Natural killer cell (primary cell): ENCODE measurements at regions not wholly inside any gene's neighbourhood (a gene's known extent, or its start where the extent isn't known, plus 50 kb on each side); places are given as distances from the start of the nearest gene placed in this dataset.

Experiments
- ATAC-seq, 3 donors: fragments of 150-1000 bp in 2 of 3; fragments of 200-7000 bp in 1 of 3; cut with Tn5 transposase; 1 replicate in 1 of 3; 2 replicates in 2 of 3; pipeline ENCODE4 v1.10.0; 2021; ENCODE audit warnings: mild to moderate bottlenecking in 2 of 3, moderate library complexity in 2 of 3
- DNase-seq, 2 donors: peaks; one replicate each; pipeline versions ENCODE4 v3.0.0 to v3.0.0-alpha.2; 2013 to 2021; ENCODE audit warnings: mixed read lengths in 1 of 2
- H3K27ac ChIP-seq: one replicate; pipeline ENCODE4 v1.5.1; 2013; ENCODE audit warnings: mild to moderate bottlenecking, low read length
- H3K27me3 ChIP-seq: one replicate; pipeline ENCODE4 v1.6.1; 2013; ENCODE audit warnings: low read length; ENCODE audit not compliant: control insufficient read depth, insufficient read depth
- H3K36me3 ChIP-seq: one replicate; pipeline ENCODE4 v1.6.1; 2013; ENCODE audit warnings: low read length; ENCODE audit not compliant: control insufficient read depth, insufficient read depth
- H3K4me1 ChIP-seq: one replicate; pipeline ENCODE4 v1.6.1; 2013; ENCODE audit warnings: low read length; ENCODE audit not compliant: control insufficient read depth, insufficient read depth
- H3K4me3 ChIP-seq: one replicate; pipeline ENCODE4 v1.5.1; 2013; ENCODE audit warnings: low read length
- H3K9me3 ChIP-seq: one replicate; pipeline ENCODE4 v1.6.1; 2013; ENCODE audit warnings: low read length; ENCODE audit not compliant: control insufficient read depth, insufficient read depth
- H3K27ac Mint-ChIP-seq, 2 donors: one replicate each; pipeline ENCODE4 v1.8.0; 2022; ENCODE audit warnings: mild to moderate bottlenecking in 2 of 2, mixed read lengths in 2 of 2, moderate library complexity in 1 of 2
- H3K27me3 Mint-ChIP-seq, 2 donors: one replicate each; pipeline ENCODE4 v1.8.0; 2022; ENCODE audit warnings: low read depth in 2 of 2, mixed read lengths in 2 of 2
- H3K36me3 Mint-ChIP-seq: one replicate; pipeline ENCODE4 v1.8.0; 2022; ENCODE audit warnings: mixed read lengths
- H3K4me1 Mint-ChIP-seq, 2 donors: one replicate each; pipeline ENCODE4 v1.8.0; 2022; ENCODE audit warnings: mixed read lengths in 2 of 2
- H3K4me3 Mint-ChIP-seq: one replicate; pipeline ENCODE4 v1.8.0; 2022; ENCODE audit warnings: mild to moderate bottlenecking, moderate library complexity, mixed read lengths
- H3K9me3 Mint-ChIP-seq, 2 donors: one replicate each; pipeline ENCODE4 v1.8.0; 2022; ENCODE audit warnings: mixed read lengths in 2 of 2
- WGBS: methylation state at CpG from one replicate; pipeline ENCODE4 v1.1.7; 2013; ENCODE audit warnings: missing lambda C conversion rate; ENCODE audit not compliant: insufficient coverage; 5-methylcytosine and 5-hydroxymethylcytosine counted together
- intact Hi-C: fragments of 100-400 bp; cut with micrococcal nuclease; formaldehyde crosslinking; loops from one replicate; pipeline ENCODE4 v1.14.2; 2022
- TF ChIP-seq, protein P1 (sequence below): fragments of 200-600 bp; IDR thresholded peaks from one replicate; pipeline ENCODE4 v1.8.0; 2022; ENCODE audit warnings: antibody characterized with exemption

DNA sequence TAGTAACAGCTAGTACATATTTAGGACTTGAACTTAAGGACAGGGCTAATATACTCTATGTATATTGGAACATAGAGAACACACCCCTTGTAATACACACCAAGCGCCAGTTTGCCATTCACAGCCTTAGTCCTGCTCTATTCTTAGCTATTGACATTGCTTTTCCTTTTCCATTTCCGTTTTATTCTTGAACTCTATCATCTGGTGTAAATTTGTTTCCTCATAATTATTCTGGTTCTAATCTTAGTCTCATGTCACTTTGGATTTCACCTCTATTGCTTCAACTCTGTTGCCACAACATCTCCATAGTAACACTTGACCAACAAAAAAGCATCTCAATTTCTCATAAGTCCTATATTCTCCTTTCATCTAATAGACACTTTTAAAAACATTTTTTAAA is 225.7 kb downstream of the PHLDA1 start:
- no peaks in the 10 kb centered on the region for H3K4me1 Mint-ChIP-seq
- Histone ChIP-seq H3K4me1 (no peaks in the 10 kb centered on the region), H3K9me3 (no peaks in the 10 kb centered on the region), H3K4me3 (no peak overlapping the region), H3K27ac (no peak overlapping the region), H3K27me3 (no peaks in the 10 kb centered on the region), H3K36me3 (no peaks in the 10 kb centered on the region)
- WGBS = 72% methylated on average over 2 of the region's 2 CpGs
- no peak overlapping the region for H3K4me3 Mint-ChIP-seq
- H3K27me3 Mint-ChIP-seq = peaks cover 11 to 20% of the 10 kb centered on the region in 2 donors
- H3K27ac Mint-ChIP-seq = no peak overlapping the region
- TF ChIP-seq, protein P1, sequence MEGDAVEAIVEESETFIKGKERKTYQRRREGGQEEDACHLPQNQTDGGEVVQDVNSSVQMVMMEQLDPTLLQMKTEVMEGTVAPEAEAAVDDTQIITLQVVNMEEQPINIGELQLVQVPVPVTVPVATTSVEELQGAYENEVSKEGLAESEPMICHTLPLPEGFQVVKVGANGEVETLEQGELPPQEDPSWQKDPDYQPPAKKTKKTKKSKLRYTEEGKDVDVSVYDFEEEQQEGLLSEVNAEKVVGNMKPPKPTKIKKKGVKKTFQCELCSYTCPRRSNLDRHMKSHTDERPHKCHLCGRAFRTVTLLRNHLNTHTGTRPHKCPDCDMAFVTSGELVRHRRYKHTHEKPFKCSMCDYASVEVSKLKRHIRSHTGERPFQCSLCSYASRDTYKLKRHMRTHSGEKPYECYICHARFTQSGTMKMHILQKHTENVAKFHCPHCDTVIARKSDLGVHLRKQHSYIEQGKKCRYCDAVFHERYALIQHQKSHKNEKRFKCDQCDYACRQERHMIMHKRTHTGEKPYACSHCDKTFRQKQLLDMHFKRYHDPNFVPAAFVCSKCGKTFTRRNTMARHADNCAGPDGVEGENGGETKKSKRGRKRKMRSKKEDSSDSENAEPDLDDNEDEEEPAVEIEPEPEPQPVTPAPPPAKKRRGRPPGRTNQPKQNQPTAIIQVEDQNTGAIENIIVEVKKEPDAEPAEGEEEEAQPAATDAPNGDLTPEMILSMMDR = no peak
- no peaks in the 10 kb centered on the region for H3K9me3 Mint-ChIP-seq
- DNase-seq = no peak
- intact Hi-C loops = no loop called here
- no peaks in the 10 kb centered on the region for H3K36me3 Mint-ChIP-seq
- no peak for ATAC-seq

DNA sequence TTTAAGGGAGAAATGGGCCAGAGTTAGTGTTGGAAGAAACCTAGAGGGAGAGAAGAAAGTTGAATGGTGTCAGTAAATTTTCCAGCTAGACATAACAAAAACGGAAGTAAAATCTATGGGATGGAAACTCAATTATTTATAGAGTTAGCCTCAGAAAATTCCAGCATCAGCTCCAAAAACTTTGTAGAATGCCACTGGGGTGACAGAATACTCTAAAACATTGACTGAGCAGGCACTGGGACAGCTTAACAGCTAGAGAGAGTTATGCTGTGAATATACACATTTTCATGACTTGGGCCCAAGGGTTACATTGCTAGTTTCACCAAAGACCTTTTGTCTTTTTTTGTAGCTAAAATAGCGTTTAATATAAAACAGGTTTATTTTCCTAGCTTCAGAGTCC is 226.3 kb downstream of the PHLDA1 start:
- no peak overlapping the region for H3K4me3 Mint-ChIP-seq
- 100% methylated on average over 1 of the region's 2 CpGs for WGBS

DNA sequence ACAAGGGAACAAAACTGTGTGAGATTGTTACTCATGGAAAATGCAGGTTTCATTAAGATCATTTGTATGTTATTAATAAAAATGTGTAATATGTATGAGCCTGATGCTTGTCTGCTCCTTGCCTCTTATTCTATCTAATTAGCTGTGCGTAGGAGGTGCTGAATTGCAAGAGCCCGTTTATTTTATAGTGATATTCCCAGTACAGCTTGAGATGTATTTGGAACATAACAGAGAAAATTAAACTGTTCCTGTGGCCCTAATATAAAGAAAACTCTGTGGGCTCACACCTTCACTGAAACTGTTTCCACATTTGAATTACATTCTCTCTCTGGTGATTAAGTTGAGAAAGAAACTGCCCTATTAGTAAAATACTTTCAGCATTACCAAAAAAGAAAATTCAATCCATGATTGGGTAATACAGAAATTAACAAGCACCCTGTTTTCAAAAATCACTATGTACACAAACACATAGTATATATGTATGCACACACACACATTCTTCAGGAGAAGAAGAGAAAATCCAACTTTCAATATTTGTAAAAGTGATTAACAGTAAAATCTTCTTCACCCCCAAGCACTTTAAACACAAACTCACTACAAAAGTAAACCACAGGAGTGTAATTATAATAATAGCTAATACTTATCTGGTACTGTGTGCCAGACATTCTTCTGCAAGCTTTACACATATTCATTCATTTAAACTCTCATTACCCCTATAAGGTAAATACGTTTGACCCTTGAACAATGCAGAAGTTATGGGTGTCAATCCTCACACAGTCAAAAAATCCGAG is 233.2 kb downstream of the PHLDA1 start:
- Histone ChIP-seq H3K27me3 (peaks cover 2% of the 10 kb centered on the region), H3K4me1 (no peaks in the 10 kb centered on the region), H3K4me3 (no peak overlapping the region), H3K36me3 (no peaks in the 10 kb centered on the region), H3K27ac (no peak overlapping the region), H3K9me3 (no peaks in the 10 kb centered on the region)
- Mint-ChIP-seq H3K27ac (no peak overlapping the region), H3K9me3 (no peaks in the 10 kb centered on the region), H3K4me3 (no peak overlapping the region), H3K4me1 (no peaks in the 10 kb centered on the region), H3K36me3 (no peaks in the 10 kb centered on the region), H3K27me3 (peaks cover 6 to 10% of the 10 kb centered on the region in 2 donors)
- DNase-seq = no peak
- intact Hi-C loops = no loop called here
- ATAC-seq = no peak
- WGBS = 78% methylated on average over 3 of the region's 4 CpGs
- TF ChIP-seq, protein P1 = no peak

More for the DNA sequence above, 226.3 kb downstream of the PHLDA1 start:
- ATAC-seq = no peak
- Histone ChIP-seq H3K9me3 (no peaks in the 10 kb centered on the region), H3K27me3 (no peaks in the 10 kb centered on the region), H3K4me1 (no peaks in the 10 kb centered on the region), H3K27ac (no peak overlapping the region), H3K4me3 (no peak overlapping the region), H3K36me3 (no peaks in the 10 kb centered on the region)
- no peak overlapping the region for H3K27ac Mint-ChIP-seq
- H3K27me3 Mint-ChIP-seq = peaks cover 8 to 20% of the 10 kb centered on the region in 2 donors
- intact Hi-C loops = no loop called here
- H3K9me3 Mint-ChIP-seq = no peaks in the 10 kb centered on the region
- H3K4me1 Mint-ChIP-seq = no peaks in the 10 kb centered on the region
- no peaks in the 10 kb centered on the region for H3K36me3 Mint-ChIP-seq
- TF ChIP-seq, protein P1 = no peak
- DNase-seq = no peak

DNA sequence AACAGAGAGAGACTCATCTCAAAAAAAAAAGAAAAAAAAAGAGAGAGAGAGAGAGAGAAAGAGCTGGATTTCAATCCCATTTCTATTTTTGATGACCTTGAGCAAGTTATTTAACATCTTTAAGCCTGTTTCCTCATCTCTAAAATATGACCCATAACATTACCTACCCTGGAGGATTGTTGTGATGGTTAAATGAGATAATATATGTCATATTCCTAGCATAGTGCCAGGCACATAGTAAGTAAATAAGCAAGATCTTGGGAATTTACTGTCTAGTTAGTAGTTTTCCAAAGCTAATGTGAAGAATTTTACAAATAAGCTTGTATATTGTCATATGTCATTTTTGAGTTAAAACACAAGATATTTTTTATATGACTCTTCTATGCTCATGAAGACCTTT is 236.5 kb downstream of the PHLDA1 start:
- ATAC-seq = no peak
- Histone ChIP-seq H3K27ac (no peak overlapping the region), H3K4me3 (no peak overlapping the region), H3K4me1 (no peaks in the 10 kb centered on the region), H3K27me3 (peaks cover 2% of the 10 kb centered on the region), H3K9me3 (no peaks in the 10 kb centered on the region), H3K36me3 (no peaks in the 10 kb centered on the region)
- H3K36me3 Mint-ChIP-seq = peaks cover 6% of the 10 kb centered on the region
- H3K4me3 Mint-ChIP-seq = no peak overlapping the region
- TF ChIP-seq, protein P1 = no peak
- no peaks in the 10 kb centered on the region for H3K9me3 Mint-ChIP-seq
- no peak for DNase-seq
- peaks cover 5 to 6% of the 10 kb centered on the region in 2 donors for H3K4me1 Mint-ChIP-seq
- H3K27me3 Mint-ChIP-seq = peaks cover 20 to 22% of the 10 kb centered on the region in 2 donors
- H3K27ac Mint-ChIP-seq = no peak overlapping the region
- intact Hi-C loops = no loop called here
